Neutrophil (primary cell): ENCODE measurements at regions not wholly inside any gene's neighbourhood (a gene's known extent, or its start where the extent isn't known, plus 50 kb on each side); places are given as distances from the start of the nearest gene placed in this dataset.

Experiments used
- H3K27ac ChIP-seq: fragments of 200-600 bp; sonication (generic); 2 replicates; pipeline ENCODE4 v1.5.1; 2016; ENCODE audit warnings: mild to moderate bottlenecking, moderate library complexity
- H3K27me3 ChIP-seq: fragments of 200-600 bp; sonication (generic); 2 replicates; pipeline ENCODE4 v1.6.0; 2016; ENCODE audit warnings: mild to moderate bottlenecking
- H3K36me3 ChIP-seq: fragments of 200-600 bp; sonication (generic); 2 replicates; pipeline ENCODE4 v1.5.1; 2017
- H3K4me1 ChIP-seq, 2 experiments: fragments of 200-600 bp in 1 of 2; sonication (generic) in 1 of 2; 1 replicate in 1 of 2; 2 replicates in 1 of 2; pipeline versions ENCODE4 v1.5.1 to v1.6.1; 2013 to 2016; ENCODE audit warnings: low read depth in 1 of 2, low read length in 1 of 2, mild to moderate bottlenecking in 1 of 2, moderate library complexity in 1 of 2; ENCODE audit not compliant: control insufficient read depth in 1 of 2, insufficient read depth in 1 of 2
- H3K4me3 ChIP-seq, 2 experiments: fragments of 200-600 bp in 1 of 2; sonication (generic) in 1 of 2; 1 replicate in 1 of 2; 2 replicates in 1 of 2; pipeline ENCODE4 v1.5.1; 2013 to 2016; ENCODE audit warnings: low read depth in 1 of 2, low read length in 1 of 2, mild to moderate bottlenecking in 1 of 2, moderate library complexity in 1 of 2
- H3K9me3 ChIP-seq: fragments of 200-600 bp; sonication (generic); 2 replicates; pipeline ENCODE4 v1.5.1; 2016
- CTCF ChIP-seq: fragments of 200-600 bp; sonication (generic); IDR thresholded peaks from 2 replicates; pipeline ENCODE4 v1.5.1; 2016; ENCODE audit warnings: antibody characterized with exemption

GRCh38 chr13:30085087-30085486 lies 222.3 kb downstream of the KATNAL1 start:
- Histone ChIP-seq H3K9me3 (no peaks in the 10 kb centered on the region), H3K4me1 (no peaks in the 10 kb centered on the region), H3K27ac (no peak overlapping the region), H3K27me3 (no peaks in the 10 kb centered on the region), H3K36me3 (no peaks in the 10 kb centered on the region), H3K4me3 (no peak overlapping the region)
- no peak for TF ChIP-seq CTCF

- H3K27me3 ChIP-seq = no peaks in the 10 kb centered on the region
- H3K4me3 ChIP-seq = no peak overlapping the region
- H3K9me3 ChIP-seq = no peaks in the 10 kb centered on the region
- TF ChIP-seq CTCF = no peak
- no peaks in the 10 kb centered on the region for H3K36me3 ChIP-seq
- no peak overlapping the region for H3K27ac ChIP-seq
- no peaks in the 10 kb centered on the region for H3K4me1 ChIP-seq
Observed at GRCh38 chr13:30082391-30082790, 225.0 kb downstream of the KATNAL1 start.

- H3K4me3 ChIP-seq = no peak overlapping the region
- no peak for TF ChIP-seq CTCF
- no peak overlapping the region for H3K27ac ChIP-seq
- no peaks in the 10 kb centered on the region for H3K27me3 ChIP-seq
- H3K36me3 ChIP-seq = no peaks in the 10 kb centered on the region
- no peaks in the 10 kb centered on the region for H3K4me1 ChIP-seq
- no peaks in the 10 kb centered on the region for H3K9me3 ChIP-seq
Observed at GRCh38 chr13:30081331-30081730, 226.0 kb downstream of the KATNAL1 start.

- no peaks in the 10 kb centered on the region for H3K4me1 ChIP-seq
- H3K4me3 ChIP-seq = no peak overlapping the region
- H3K36me3 ChIP-seq = no peaks in the 10 kb centered on the region
- TF ChIP-seq CTCF = no peak
- H3K27ac ChIP-seq = no peak overlapping the region
- H3K9me3 ChIP-seq = no peaks in the 10 kb centered on the region
- H3K27me3 ChIP-seq = no peaks in the 10 kb centered on the region
Observed at GRCh38 chr13:30079501-30079900, 227.8 kb downstream of the KATNAL1 start.

GRCh38 chr13:30078059-30078458 lies 227.6 kb upstream of the UBL3 start:
- TF ChIP-seq CTCF = no peak
- Histone ChIP-seq H3K9me3 (no peaks in the 10 kb centered on the region), H3K4me1 (no peaks in the 10 kb centered on the region), H3K27ac (no peak overlapping the region), H3K27me3 (no peaks in the 10 kb centered on the region), H3K36me3 (no peaks in the 10 kb centered on the region), H3K4me3 (no peak overlapping the region)

- no peak for TF ChIP-seq CTCF
- no peaks in the 10 kb centered on the region for H3K9me3 ChIP-seq
- no peaks in the 10 kb centered on the region for H3K36me3 ChIP-seq
- H3K27me3 ChIP-seq = no peaks in the 10 kb centered on the region
- no peak overlapping the region for H3K27ac ChIP-seq
- no peaks in the 10 kb centered on the region for H3K4me1 ChIP-seq
- H3K4me3 ChIP-seq = no peak overlapping the region
Observed at GRCh38 chr13:30077240-30077735, 226.9 kb upstream of the UBL3 start.
